ENCODE measurements at regions not wholly inside any gene's neighbourhood (a gene's known extent, or its start where the extent isn't known, plus 50 kb on each side); places are given as distances from the start of the nearest gene placed in this dataset.
"Not testable (repeated sequence)": the region's sequence is repeated elsewhere in the genome, so short reads cannot be mapped to it uniquely, and the experiment has no call there.

GRCh38 chr14:28375295-28375694, 391.3 kb upstream of the FOXG1 start:
- ATAC-seq (ENCODE audit: low read depth in 2 of 2) (no peak), DNase-seq (no peak)
- H3K4me3 Mint-ChIP-seq = no peak overlapping the region
- H3K4me1 Mint-ChIP-seq = no peaks in the 10 kb centered on the region
- H3K27me3 Mint-ChIP-seq = no peaks in the 10 kb centered on the region
- no peak overlapping the region for H3K27ac Mint-ChIP-seq
- peaks cover 0 to 10% (median under 1%) of the 10 kb centered on the region in 7 donors for H3K9me3 Mint-ChIP-seq
- no peaks in the 10 kb centered on the region for H3K36me3 Mint-ChIP-seq

- ATAC-seq (ENCODE audit: low read depth in 2 of 2) (no peak), DNase-seq (no peak)
- Mint-ChIP-seq H3K4me1 (no peaks in the 10 kb centered on the region), H3K27me3 (no peaks in the 10 kb centered on the region), H3K4me3 (no peak overlapping the region), H3K36me3 (no peaks in the 10 kb centered on the region), H3K27ac (no peak overlapping the region), H3K9me3 (peaks cover 0 to 4% (median 2%) of the 10 kb centered on the region in 7 donors)
Measured at GRCh38 chr14:28381656-28382055, 384.9 kb upstream of the FOXG1 start.

GRCh38 chr14:28382444-28383190, 384.0 kb upstream of the FOXG1 start:
- Mint-ChIP-seq H3K4me3 (no peak overlapping the region), H3K9me3 (peaks cover 0 to 4% (median 0%) of the 10 kb centered on the region in 7 donors), H3K4me1 (no peaks in the 10 kb centered on the region), H3K27me3 (no peaks in the 10 kb centered on the region), H3K36me3 (no peaks in the 10 kb centered on the region), H3K27ac (no peak overlapping the region)
- ATAC-seq (ENCODE audit: low read depth in 2 of 2) = no peak
- no peak for DNase-seq

GRCh38 chr14:28398506-28398905, 368.1 kb upstream of the FOXG1 start:
- no peak overlapping the region for H3K4me3 Mint-ChIP-seq
- no peak for ATAC-seq (ENCODE audit: low read depth in 2 of 2)

GRCh38 chr14:28401705-28402104, 364.9 kb upstream of the FOXG1 start:
- H3K4me1 Mint-ChIP-seq; H3K36me3 Mint-ChIP-seq; H3K4me3 Mint-ChIP-seq; ATAC-seq (ENCODE audit: low read depth in 2 of 2); DNase-seq; H3K27ac Mint-ChIP-seq; H3K27me3 Mint-ChIP-seq: not testable (repeated sequence)
- H3K9me3 Mint-ChIP-seq = peaks cover 0 to 12% (median 4%) of the 10 kb centered on the region in 7 donors

More at GRCh38 chr14:28398506-28398905, 368.1 kb upstream of the FOXG1 start:
- DNase-seq = no peak
- H3K9me3 Mint-ChIP-seq = peaks cover 0 to 12% (median 3%) of the 10 kb centered on the region in 7 donors
- H3K4me1 Mint-ChIP-seq = no peaks in the 10 kb centered on the region
- no peaks in the 10 kb centered on the region for H3K27me3 Mint-ChIP-seq
- no peaks in the 10 kb centered on the region for H3K36me3 Mint-ChIP-seq
- H3K27ac Mint-ChIP-seq = no peak overlapping the region

- no peaks in the 10 kb centered on the region for H3K27me3 Mint-ChIP-seq
- H3K36me3 Mint-ChIP-seq = no peaks in the 10 kb centered on the region
- no peak overlapping the region for H3K27ac Mint-ChIP-seq
- no peaks in the 10 kb centered on the region for H3K4me1 Mint-ChIP-seq
- no peak overlapping the region for H3K4me3 Mint-ChIP-seq
- ATAC-seq (ENCODE audit: low read depth in 2 of 2) (no peak), DNase-seq (no peak)
- peaks cover 0 to 14% (median 3%) of the 10 kb centered on the region in 7 donors for H3K9me3 Mint-ChIP-seq
Measured at GRCh38 chr14:28406196-28406595, 360.4 kb upstream of the FOXG1 start.

GRCh38 chr14:28407031-28407825, 359.4 kb upstream of the FOXG1 start:
- ATAC-seq (ENCODE audit: low read depth in 2 of 2) (no peak), DNase-seq (no peak)
- Mint-ChIP-seq H3K4me1 (no peaks in the 10 kb centered on the region), H3K27me3 (no peaks in the 10 kb centered on the region), H3K4me3 (no peak overlapping the region), H3K9me3 (peaks cover 0 to 14% (median 3%) of the 10 kb centered on the region in 7 donors), H3K36me3 (no peaks in the 10 kb centered on the region), H3K27ac (no peak overlapping the region)

- no peak overlapping the region for H3K27ac Mint-ChIP-seq
- H3K9me3 Mint-ChIP-seq = peaks cover 0 to 14% (median 3%) of the 10 kb centered on the region in 7 donors
- DNase-seq = no peak
- no peak overlapping the region for H3K4me3 Mint-ChIP-seq
- no peaks in the 10 kb centered on the region for H3K4me1 Mint-ChIP-seq
- no peak for ATAC-seq (ENCODE audit: low read depth in 2 of 2)
- no peaks in the 10 kb centered on the region for H3K36me3 Mint-ChIP-seq
- H3K27me3 Mint-ChIP-seq = no peaks in the 10 kb centered on the region
Measured at GRCh38 chr14:28407996-28408395, 358.6 kb upstream of the FOXG1 start.

GRCh38 chr14:28412077-28412476, 354.5 kb upstream of the FOXG1 start:
- DNase-seq (no peak), ATAC-seq (ENCODE audit: low read depth in 2 of 2) (no peak)
- Mint-ChIP-seq H3K27me3 (no peaks in the 10 kb centered on the region), H3K36me3 (no peaks in the 10 kb centered on the region), H3K27ac (no peak overlapping the region), H3K4me1 (no peaks in the 10 kb centered on the region), H3K9me3 (peaks cover 0 to 21% (median 4%) of the 10 kb centered on the region in 7 donors), H3K4me3 (no peak overlapping the region)

GRCh38 chr14:28426960-28427359, 339.6 kb upstream of the FOXG1 start:
- Mint-ChIP-seq H3K9me3 (peaks cover 0 to 9% (median 0%) of the 10 kb centered on the region in 7 donors), H3K27me3 (no peaks in the 10 kb centered on the region), H3K4me1 (no peaks in the 10 kb centered on the region), H3K4me3 (no peak overlapping the region), H3K27ac (no peak overlapping the region), H3K36me3 (no peaks in the 10 kb centered on the region)
- DNase-seq = no peak
- ATAC-seq (ENCODE audit: low read depth in 2 of 2) = no peak

GRCh38 chr14:28436821-28437220, 329.8 kb upstream of the FOXG1 start:
- H3K4me3 Mint-ChIP-seq = no peak overlapping the region
- no peaks in the 10 kb centered on the region for H3K4me1 Mint-ChIP-seq
- ATAC-seq (ENCODE audit: low read depth in 2 of 2) (no peak), DNase-seq (no peak)
- H3K9me3 Mint-ChIP-seq = peaks cover 4 to 14% (median 8%) of the 10 kb centered on the region in 7 donors
- H3K27me3 Mint-ChIP-seq = no peaks in the 10 kb centered on the region
- H3K36me3 Mint-ChIP-seq = no peaks in the 10 kb centered on the region
- H3K27ac Mint-ChIP-seq = no peak overlapping the region

GRCh38 chr14:28461389-28461788, 305.2 kb upstream of the FOXG1 start:
- H3K9me3 Mint-ChIP-seq = peaks cover 0 to 14% (median 8%) of the 10 kb centered on the region in 7 donors
- H3K4me1 Mint-ChIP-seq = no peaks in the 10 kb centered on the region
- no peak overlapping the region for H3K27ac Mint-ChIP-seq
- no peak for DNase-seq
- ATAC-seq (ENCODE audit: low read depth in 2 of 2) = no peak
- no peak overlapping the region for H3K4me3 Mint-ChIP-seq
- no peaks in the 10 kb centered on the region for H3K27me3 Mint-ChIP-seq
- H3K36me3 Mint-ChIP-seq = no peaks in the 10 kb centered on the region

GRCh38 chr14:28467611-28468010, 299.0 kb upstream of the FOXG1 start:
- DNase-seq (no peak), ATAC-seq (ENCODE audit: low read depth in 2 of 2) (no peak)
- Mint-ChIP-seq H3K36me3 (no peaks in the 10 kb centered on the region), H3K9me3 (peaks cover 2 to 26% (median 11%) of the 10 kb centered on the region in 7 donors), H3K27ac (no peak overlapping the region), H3K4me3 (no peak overlapping the region), H3K27me3 (no peaks in the 10 kb centered on the region), H3K4me1 (no peaks in the 10 kb centered on the region)

All from naive B cell (primary cell).